Cardiac septum (tissue), 1 donor: ENCODE measurements at regions not wholly inside any gene's neighbourhood (a gene's known extent, or its start where the extent isn't known, plus 50 kb on each side); places are given as distances from the start of the nearest gene placed in this dataset.

Experiments
- DNase-seq: peaks from one replicate; pipeline ENCODE4 v3.0.0-alpha.2; 2020; ENCODE audit warnings: low spot score
- intact Hi-C: fragments of 100-400 bp; cut with DNase I; formaldehyde crosslinking; loops from one replicate; pipeline ENCODE4 v1.14.0; 2022
- donor health status: DM: no; HTN: no; CAD: no.

GRCh38 chr3:140752499-140752898 lies 74.6 kb downstream of the TRIM42 start:
- intact Hi-C loops = no loop called here

GRCh38 chr3:140753865-140754754 lies 76.2 kb downstream of the TRIM42 start:
- DNase-seq = no peak
- intact Hi-C loops = no loop called here

More at GRCh38 chr3:140752499-140752898, 74.6 kb downstream of the TRIM42 start:
- DNase-seq = no peak

- no peak for DNase-seq
- intact Hi-C loops = no loop called here
Measured at GRCh38 chr3:140754936-140755335, 77.1 kb downstream of the TRIM42 start.

- DNase-seq = no peak
- intact Hi-C loops = no loop called here
Measured at GRCh38 chr3:140756240-140757016, 78.6 kb downstream of the TRIM42 start.

GRCh38 chr3:140758791-140759444 lies 81.1 kb downstream of the TRIM42 start:
- intact Hi-C loops = no loop called here

GRCh38 chr3:140760324-140761075 lies 82.6 kb downstream of the TRIM42 start:
- intact Hi-C loops = no loop called here

More at GRCh38 chr3:140758791-140759444, 81.1 kb downstream of the TRIM42 start:
- DNase-seq = no peak

GRCh38 chr3:140761076-140761639 lies 83.3 kb downstream of the TRIM42 start:
- intact Hi-C loops = no loop called here
- DNase-seq = no peak

More at GRCh38 chr3:140760324-140761075, 82.6 kb downstream of the TRIM42 start:
- DNase-seq = no peak

GRCh38 chr3:140762746-140763145 lies 84.9 kb downstream of the TRIM42 start:
- no peak for DNase-seq
- intact Hi-C loops = no loop called here

GRCh38 chr3:140763532-140763931 lies 85.7 kb downstream of the TRIM42 start:
- intact Hi-C loops = no loop called here

GRCh38 chr3:140765246-140765645 lies 87.4 kb downstream of the TRIM42 start:
- DNase-seq = no peak
- intact Hi-C loops = no loop called here

More at GRCh38 chr3:140763532-140763931, 85.7 kb downstream of the TRIM42 start:
- DNase-seq = no peak

- intact Hi-C loops = no loop called here
- DNase-seq = no peak
Measured at GRCh38 chr3:140766465-140766864, 88.6 kb downstream of the TRIM42 start.

- DNase-seq = no peak
- intact Hi-C loops = no loop called here
Measured at GRCh38 chr3:140767566-140767965, 89.7 kb downstream of the TRIM42 start.

- no peak for DNase-seq
- intact Hi-C loops = no loop called here
Measured at GRCh38 chr3:140768941-140769340, 91.1 kb downstream of the TRIM42 start.

GRCh38 chr3:140769951-140770350 lies 92.1 kb downstream of the TRIM42 start:
- intact Hi-C loops = no loop called here
- no peak for DNase-seq

GRCh38 chr3:140770977-140771667 lies 93.3 kb downstream of the TRIM42 start:
- intact Hi-C loops = no loop called here
- no peak for DNase-seq

GRCh38 chr3:140777631-140778233 lies 99.9 kb downstream of the TRIM42 start:
- no peak for DNase-seq
- intact Hi-C loops = no loop called here

- intact Hi-C loops = no loop called here
- no peak for DNase-seq
Measured at GRCh38 chr3:140791368-140791767, 113.5 kb downstream of the TRIM42 start.

GRCh38 chr3:140794507-140794906 lies 116.6 kb downstream of the TRIM42 start:
- DNase-seq = no peak
- intact Hi-C loops = no loop called here
